HepG2 (cell line): ENCODE measurements at regions not wholly inside any gene's neighbourhood (a gene's known extent, or its start where the extent isn't known, plus 50 kb on each side); places are given as distances from the start of the nearest gene placed in this dataset.

Experiments
- ATAC-seq: fragments of 200-7000 bp; cut with Tn5 transposase; 3 replicates; pipeline ENCODE4 v1.9.1; 2020; ENCODE audit warnings: mild to moderate bottlenecking, moderate library complexity
- BruUV-seq: library from RNA; stranded (reverse); fragments of 400-500 nt; replicated peaks from 2 replicates; lab custom pipeline; 2021; lab: Mats Ljungman, UMichigan
- CTCF ChIA-PET: fragments of 300-600 bp; formaldehyde crosslinking; extraction: SDS; loops from one replicate; lab custom pipeline; 2021; ENCODE audit warnings: low total read pairs, inconsistent platforms, low intra/inter-chr PET ratio; lab: Yijun Ruan, JAX
- POLR2A ChIA-PET: fragments of 350-600 bp; sonication (Branson Sonifier 250); formaldehyde crosslinking; loops from one replicate; lab custom pipeline; 2020; ENCODE audit warnings: antibody characterized with exemption, inconsistent platforms; lab: Yijun Ruan, JAX
- DNase-seq: peaks from one replicate; pipeline ENCODE4 v3.0.0-alpha.2; 2015; ENCODE audit warnings: low spot score
- FAIRE-seq: peaks from 3 replicates; lab custom pipeline; 2011; peaks lifted over from hg19 to GRCh38; lab: Jason Lieb, UNC
- H2AFZ ChIP-seq: one replicate; pipeline ENCODE4 v1.6.1; 2011; ENCODE audit warnings: low read length, inconsistent platforms
- H3K27ac ChIP-seq: fragments of 300-600 bp; 3 replicates; pipeline ENCODE4 v1.8.0; 2011; ENCODE audit warnings: mixed run types, mild to moderate bottlenecking, mixed read lengths, low read length, inconsistent platforms; ENCODE audit not compliant: insufficient read depth; ENCODE audit errors: extremely low read length
- H3K27me3 ChIP-seq, 2 experiments: fragments of 200-600 bp in 1 of 2; 2 replicates in 1 of 2; 3 replicates in 1 of 2; pipeline versions ENCODE4 v1.6.0 to v1.8.0; 2011; ENCODE audit warnings: low read length in 2 of 2, mild to moderate bottlenecking in 2 of 2, moderate library complexity in 2 of 2, inconsistent platforms in 1 of 2; ENCODE audit not compliant: insufficient read depth in 2 of 2, control insufficient read depth in 1 of 2
- H3K36me3 ChIP-seq, 2 experiments: fragments of 200-600 bp in 1 of 2; replicated peaks in 1 of 2; 2 replicates in 1 of 2; 3 replicates in 1 of 2; pipeline versions ENCODE4 v1.5.1 to v1.8.0; 2011; ENCODE audit warnings: low read length in 2 of 2, inconsistent platforms in 1 of 2; ENCODE audit not compliant: insufficient read depth in 2 of 2, control insufficient read depth in 1 of 2
- H3K4me1 ChIP-seq: 2 replicates; pipeline ENCODE4 v1.5.1; 2012; ENCODE audit warnings: low read length, inconsistent platforms; ENCODE audit not compliant: insufficient read depth
- H3K4me2 ChIP-seq: 2 replicates; pipeline ENCODE4 v1.6.0; 2011; ENCODE audit warnings: low read depth, low read length, inconsistent platforms
- H3K4me3 ChIP-seq, 3 experiments: fragments of 200-600 bp in 1 of 3; sonication (generic), shearing (Covaris generic) in 1 of 3; replicated peaks in 1 of 3; 2 replicates each; pipeline ENCODE4 v1.5.1; 2011 to 2016; ENCODE audit warnings: low read length in 3 of 3, inconsistent platforms in 2 of 3, low read depth in 2 of 3, mild to moderate bottlenecking in 2 of 3, control low read depth in 1 of 3, mixed read lengths in 1 of 3; ENCODE audit not compliant: insufficient read depth in 1 of 3
- H3K79me2 ChIP-seq: one replicate; pipeline ENCODE4 v1.6.1; 2011; ENCODE audit warnings: low read length, inconsistent platforms; ENCODE audit not compliant: insufficient read depth
- H3K9ac ChIP-seq: 2 replicates; pipeline ENCODE4 v1.6.0; 2011; ENCODE audit warnings: mild to moderate bottlenecking, low read depth, low read length, inconsistent platforms; ENCODE audit not compliant: insufficient read depth
- H3K9me3 ChIP-seq: 2 replicates; pipeline ENCODE4 v1.5.1; 2012; ENCODE audit warnings: mild to moderate bottlenecking, low read length
- H4K20me1 ChIP-seq: 2 replicates; pipeline ENCODE4 v1.6.0; 2011; ENCODE audit warnings: inconsistent platforms, mild to moderate bottlenecking, low read length, moderate library complexity; ENCODE audit not compliant: insufficient read depth
- AHR ChIP-seq: IDR thresholded peaks from 2 replicates; pipeline ENCODE4 v1.6.1; 2018; ENCODE audit warnings: missing genetic modification reagents, missing compliant biosample characterization
- KDM3A ChIP-seq: IDR thresholded peaks from 2 replicates; pipeline ENCODE4 v1.6.1; 2018; ENCODE audit warnings: low read depth, missing compliant biosample characterization
- KLF16 ChIP-seq, 2 experiments: sonication (generic) in 1 of 2; formaldehyde crosslinking in 1 of 2; IDR thresholded peaks; 2 replicates each; pipeline versions ENCODE4 v1.6.1 to v1.8.0; 2016 to 2023; ENCODE audit warnings: missing genetic modification reagents in 2 of 2, missing compliant biosample characterization in 1 of 2
- NFYC ChIP-seq: IDR thresholded peaks from 2 replicates; pipeline ENCODE4 v1.6.1; 2016; ENCODE audit warnings: missing genetic modification reagents, missing compliant biosample characterization
- SRSF9 ChIP-seq: fragments of 200-400 bp; formaldehyde crosslinking; IDR thresholded peaks from 2 replicates; pipeline ENCODE4 v1.6.1; 2018; ENCODE audit warnings: borderline replicate concordance, mild to moderate bottlenecking, low read depth, low read length; ENCODE audit not compliant: insufficient read depth, poor library complexity, severe bottlenecking
- THAP8 ChIP-seq: sonication (generic); formaldehyde crosslinking; IDR thresholded peaks from 2 replicates; pipeline ENCODE4 v1.5.1; 2020; ENCODE audit warnings: missing genetic modification reagents, mild to moderate bottlenecking, borderline replicate concordance
- XBP1 ChIP-seq: sonication (generic); formaldehyde crosslinking; IDR thresholded peaks from 2 replicates; pipeline ENCODE4 v1.5.0; 2020; ENCODE audit warnings: missing genetic modification reagents
- ZBTB43 ChIP-seq: sonication (generic); formaldehyde crosslinking; conservative IDR thresholded peaks from 2 replicates; pipeline ENCODE4 v1.4.0; 2020; ENCODE audit warnings: missing genetic modification reagents
- ZNF12 ChIP-seq: sonication (generic); formaldehyde crosslinking; IDR thresholded peaks from 2 replicates; pipeline ENCODE4 v1.5.0; 2020; ENCODE audit warnings: missing genetic modification reagents
- ZNF296 ChIP-seq: sonication (generic); formaldehyde crosslinking; conservative IDR thresholded peaks from 2 replicates; pipeline ENCODE4 v1.5.0; 2020; ENCODE audit warnings: mild to moderate bottlenecking, missing genetic modification reagents
- ZNF331 ChIP-seq: sonication (generic); formaldehyde crosslinking; IDR thresholded peaks from 2 replicates; pipeline ENCODE4 v1.4.0; 2020; ENCODE audit warnings: missing genetic modification reagents
- ZNF629 ChIP-seq: sonication (generic); formaldehyde crosslinking; conservative IDR thresholded peaks from 2 replicates; pipeline ENCODE4 v1.5.0; 2020; ENCODE audit warnings: missing genetic modification reagents
- ZNF652 ChIP-seq: IDR thresholded peaks from 2 replicates; pipeline ENCODE4 v1.6.1; 2016; ENCODE audit warnings: low read depth, borderline replicate concordance
- ZNF761 ChIP-seq: sonication (generic); formaldehyde crosslinking; conservative IDR thresholded peaks from 2 replicates; pipeline ENCODE4 v1.4.0; 2020; ENCODE audit warnings: mild to moderate bottlenecking, missing genetic modification reagents
- ZSCAN22 ChIP-seq: sonication (generic); formaldehyde crosslinking; IDR thresholded peaks from 2 replicates; pipeline ENCODE4 v1.4.0; 2020; ENCODE audit warnings: mild to moderate bottlenecking, missing genetic modification reagents
- in situ Hi-C: cut with HindIII; loops from 2 replicates; pipeline ENCODE4 v1.10.0; 2017; ENCODE audit warnings: low pct_unique_long_range_greater_than_20kb; ENCODE audit not compliant: extremely low pct_ligation_motif_present
- intact Hi-C: fragments of 100-400 bp; cut with micrococcal nuclease; formaldehyde crosslinking; loops from one replicate; pipeline ENCODE4 v1.10.0; 2022; ENCODE audit not compliant: unreplicated experiment
- TF ChIP-seq, protein P1 (sequence below): sonication (generic); formaldehyde crosslinking; IDR thresholded peaks from 2 replicates; pipeline ENCODE4 v1.4.0; 2020; ENCODE audit warnings: missing genetic modification reagents, borderline replicate concordance

- H4K20me1 ChIP-seq, result no peaks in the 10 kb centered on the region
- ChIA-PET POLR2A (no interaction called here), CTCF (no interaction called here)
- no peak overlapping the region for H2AFZ ChIP-seq
- no peak overlapping the region for H3K27ac ChIP-seq
- DNase-seq (no peak), ATAC-seq (no peak), FAIRE-seq (no peak)
- H3K79me2 ChIP-seq, result no peaks in the 10 kb centered on the region
- H3K9ac ChIP-seq, result no peak overlapping the region
- H3K4me3 ChIP-seq, result no peak overlapping the region
- intact Hi-C loops (no loop called here), in situ Hi-C loops (no loop called here)
- no peak overlapping the region for H3K4me2 ChIP-seq
- no peaks in the 10 kb centered on the region for H3K9me3 ChIP-seq
- H3K4me1 ChIP-seq, result no peaks in the 10 kb centered on the region
- TF ChIP-seq XBP1 (CRISPR knock-in tag) (no peak), ZNF12 (CRISPR knock-in tag) (no peak), ZNF296 (no peak), ZBTB43 (no peak), KDM3A (CRISPR knock-in tag) (no peak), KLF16 (CRISPR knock-in tag; IDR thresholded peaks at IDR 0.05) (no peak), AHR (no peak), ZNF761 (CRISPR knock-in tag) (no peak), NFYC (CRISPR knock-in tag) (no peak), SRSF9 (no peak), ZNF331 (CRISPR knock-in tag) (no peak), ZNF629 (no peak), ZNF652 (CRISPR knock-in tag) (no peak), ZSCAN22 (no peak), THAP8 (CRISPR knock-in tag) (no peak)
- TF ChIP-seq, protein P1, sequence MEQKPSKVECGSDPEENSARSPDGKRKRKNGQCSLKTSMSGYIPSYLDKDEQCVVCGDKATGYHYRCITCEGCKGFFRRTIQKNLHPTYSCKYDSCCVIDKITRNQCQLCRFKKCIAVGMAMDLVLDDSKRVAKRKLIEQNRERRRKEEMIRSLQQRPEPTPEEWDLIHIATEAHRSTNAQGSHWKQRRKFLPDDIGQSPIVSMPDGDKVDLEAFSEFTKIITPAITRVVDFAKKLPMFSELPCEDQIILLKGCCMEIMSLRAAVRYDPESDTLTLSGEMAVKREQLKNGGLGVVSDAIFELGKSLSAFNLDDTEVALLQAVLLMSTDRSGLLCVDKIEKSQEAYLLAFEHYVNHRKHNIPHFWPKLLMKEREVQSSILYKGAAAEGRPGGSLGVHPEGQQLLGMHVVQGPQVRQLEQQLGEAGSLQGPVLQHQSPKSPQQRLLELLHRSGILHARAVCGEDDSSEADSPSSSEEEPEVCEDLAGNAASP (CRISPR knock-in tag), result no peak
- BruUV-seq, result no TSS peak
- H3K36me3 ChIP-seq, result no peaks in the 10 kb centered on the region
- no peaks in the 10 kb centered on the region for H3K27me3 ChIP-seq
These were observed 356.6 kb upstream of the CELF4 start for GRCh38 chr18:37922162-37922561.
